ENCODE measurements at regions not wholly inside any gene's neighbourhood (a gene's known extent, or its start where the extent isn't known, plus 50 kb on each side); places are given as distances from the start of the nearest gene placed in this dataset.
A peak's percentile ranks its signal among the peaks of the same experiment; 100 is the strongest.

- TF ChIP-seq, protein P1, sequence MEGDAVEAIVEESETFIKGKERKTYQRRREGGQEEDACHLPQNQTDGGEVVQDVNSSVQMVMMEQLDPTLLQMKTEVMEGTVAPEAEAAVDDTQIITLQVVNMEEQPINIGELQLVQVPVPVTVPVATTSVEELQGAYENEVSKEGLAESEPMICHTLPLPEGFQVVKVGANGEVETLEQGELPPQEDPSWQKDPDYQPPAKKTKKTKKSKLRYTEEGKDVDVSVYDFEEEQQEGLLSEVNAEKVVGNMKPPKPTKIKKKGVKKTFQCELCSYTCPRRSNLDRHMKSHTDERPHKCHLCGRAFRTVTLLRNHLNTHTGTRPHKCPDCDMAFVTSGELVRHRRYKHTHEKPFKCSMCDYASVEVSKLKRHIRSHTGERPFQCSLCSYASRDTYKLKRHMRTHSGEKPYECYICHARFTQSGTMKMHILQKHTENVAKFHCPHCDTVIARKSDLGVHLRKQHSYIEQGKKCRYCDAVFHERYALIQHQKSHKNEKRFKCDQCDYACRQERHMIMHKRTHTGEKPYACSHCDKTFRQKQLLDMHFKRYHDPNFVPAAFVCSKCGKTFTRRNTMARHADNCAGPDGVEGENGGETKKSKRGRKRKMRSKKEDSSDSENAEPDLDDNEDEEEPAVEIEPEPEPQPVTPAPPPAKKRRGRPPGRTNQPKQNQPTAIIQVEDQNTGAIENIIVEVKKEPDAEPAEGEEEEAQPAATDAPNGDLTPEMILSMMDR (IDR thresholded peaks at IDR 0.05; ENCODE audit: unreplicated experiment): no peak
- no peak overlapping the region for H3K27ac Mint-ChIP-seq
- peaks cover 6% of the 10 kb centered on the region for H3K4me1 Mint-ChIP-seq
- peak in 1 of 2 experiments; percentile 10 for DNase-seq (ENCODE audit: low spot score in 2 of 2, unreplicated experiment in 2 of 2)
- H3K27me3 Mint-ChIP-seq (ENCODE audit: low read depth): peaks cover 14% of the 10 kb centered on the region
- no peaks in the 10 kb centered on the region for H3K9me3 Mint-ChIP-seq
- H3K4me3 Mint-ChIP-seq: no peak overlapping the region
- no peaks in the 10 kb centered on the region for H3K36me3 Mint-ChIP-seq
Measured at GRCh38 chr6:43983191-43983590, 144.1 kb downstream of the MRPL14 start.

DNA sequence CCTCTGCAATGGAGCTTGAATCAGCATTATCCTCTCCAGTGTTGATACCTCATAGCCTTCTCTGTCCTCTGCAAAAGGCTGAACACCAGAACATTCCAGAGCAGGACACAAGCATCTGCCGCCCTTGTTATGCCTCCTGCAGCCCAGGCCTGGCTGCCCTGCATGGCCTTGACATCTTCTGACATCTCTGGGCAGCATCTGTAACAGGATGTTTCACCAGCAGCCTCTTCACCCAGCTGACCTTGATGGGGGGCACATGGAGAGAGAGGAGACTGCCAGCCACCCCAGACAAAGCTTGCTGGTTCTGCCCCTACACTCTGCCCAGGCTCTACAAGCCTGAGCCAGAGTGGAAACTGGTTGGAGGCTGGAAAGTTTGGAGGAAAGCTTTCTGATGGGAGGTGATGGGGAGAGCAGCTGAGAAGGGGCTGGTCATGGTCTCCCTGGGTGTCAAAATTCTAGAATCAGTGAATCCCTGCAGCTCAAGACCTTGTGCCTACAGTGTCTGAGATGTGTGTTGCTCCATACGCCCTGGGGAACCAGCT lies 145.1 kb downstream of the MRPL14 start:
- TF ChIP-seq, protein P1 (IDR thresholded peaks at IDR 0.05; ENCODE audit: unreplicated experiment): no peak
- peak in 1 of 2 experiments; percentile 16 for DNase-seq (ENCODE audit: low spot score in 2 of 2, unreplicated experiment in 2 of 2)
- H3K27me3 Mint-ChIP-seq (ENCODE audit: low read depth): peaks cover 17% of the 10 kb centered on the region

GRCh38 chr6:43981363-43981990 lies 145.8 kb downstream of the MRPL14 start:
- peak in 1 of 2 experiments; percentile 32 for DNase-seq (ENCODE audit: low spot score in 2 of 2, unreplicated experiment in 2 of 2)
- H3K27ac Mint-ChIP-seq: no peak overlapping the region
- peaks cover 6% of the 10 kb centered on the region for H3K4me1 Mint-ChIP-seq
- peaks cover 19% of the 10 kb centered on the region for H3K27me3 Mint-ChIP-seq (ENCODE audit: low read depth)
- TF ChIP-seq, protein P1 (IDR thresholded peaks at IDR 0.05; ENCODE audit: unreplicated experiment): no peak
- H3K9me3 Mint-ChIP-seq: no peaks in the 10 kb centered on the region
- H3K36me3 Mint-ChIP-seq: no peaks in the 10 kb centered on the region
- no peak overlapping the region for H3K4me3 Mint-ChIP-seq

More for the DNA sequence above, 145.1 kb downstream of the MRPL14 start:
- no peaks in the 10 kb centered on the region for H3K36me3 Mint-ChIP-seq
- peaks cover 6% of the 10 kb centered on the region for H3K4me1 Mint-ChIP-seq
- H3K4me3 Mint-ChIP-seq: no peak overlapping the region
- H3K9me3 Mint-ChIP-seq: no peaks in the 10 kb centered on the region
- H3K27ac Mint-ChIP-seq: no peak overlapping the region

GRCh38 chr6:43980004-43980795 lies 147.1 kb downstream of the MRPL14 start:
- DNase-seq (ENCODE audit: low spot score in 2 of 2, unreplicated experiment in 2 of 2): peak in 1 of 2 experiments; percentile 30
- no peak overlapping the region for H3K4me3 Mint-ChIP-seq
- H3K27ac Mint-ChIP-seq: no peak overlapping the region
- TF ChIP-seq, protein P1 (IDR thresholded peaks at IDR 0.05; ENCODE audit: unreplicated experiment): no peak
- peaks cover 8% of the 10 kb centered on the region for H3K9me3 Mint-ChIP-seq
- H3K27me3 Mint-ChIP-seq (ENCODE audit: low read depth): peaks cover 11% of the 10 kb centered on the region
- no peaks in the 10 kb centered on the region for H3K36me3 Mint-ChIP-seq
- peaks cover 6% of the 10 kb centered on the region for H3K4me1 Mint-ChIP-seq

- peak in 1 of 2 experiments; percentile 16 for DNase-seq (ENCODE audit: low spot score in 2 of 2, unreplicated experiment in 2 of 2)
- H3K27me3 Mint-ChIP-seq (ENCODE audit: low read depth): peaks cover 15% of the 10 kb centered on the region
- peaks cover 6% of the 10 kb centered on the region for H3K4me1 Mint-ChIP-seq
- no peak overlapping the region for H3K4me3 Mint-ChIP-seq
- H3K27ac Mint-ChIP-seq: no peak overlapping the region
- TF ChIP-seq, protein P1 (IDR thresholded peaks at IDR 0.05; ENCODE audit: unreplicated experiment): no peak
- H3K36me3 Mint-ChIP-seq: no peaks in the 10 kb centered on the region
- peaks cover 8% of the 10 kb centered on the region for H3K9me3 Mint-ChIP-seq
Measured at GRCh38 chr6:43979525-43979924, 147.7 kb downstream of the MRPL14 start.
